Sigmoid colon (tissue), 6 donors: ENCODE measurements at regions not wholly inside any gene's neighbourhood (a gene's known extent, or its start where the extent isn't known, plus 50 kb on each side); places are given as distances from the start of the nearest gene placed in this dataset.

Experiments
- DNase-seq: peaks from one replicate; pipeline ENCODE4 v3.0.0-alpha.2; 2019
- H3K27ac ChIP-seq, 4 donors: fragments of 200-600 bp; sonication (generic); one replicate each; pipeline ENCODE4 v1.5.1; 2016 to 2019; ENCODE audit warnings: mild to moderate bottlenecking in 1 of 4
- H3K27me3 ChIP-seq, 3 donors: fragments of 200-600 bp; sonication (generic); one replicate each; pipeline ENCODE4 v1.5.1; 2019; ENCODE audit warnings: mild to moderate bottlenecking in 1 of 3
- H3K36me3 ChIP-seq, 4 donors: fragments of 200-600 bp; sonication (generic); one replicate each; pipeline ENCODE4 v1.5.1; 2016 to 2019
- H3K4me1 ChIP-seq, 4 donors: fragments of 200-600 bp; sonication (generic); one replicate each; pipeline ENCODE4 v1.5.1; 2017 to 2019
- H3K4me3 ChIP-seq, 4 donors: fragments of 200-600 bp; sonication (generic); one replicate each; pipeline ENCODE4 v1.5.1; 2017 to 2019; ENCODE audit warnings: mild to moderate bottlenecking in 2 of 4, moderate library complexity in 1 of 4
- H3K9me3 ChIP-seq, 4 donors: fragments of 200-600 bp in 3 of 4; sonication (generic) in 3 of 4; one replicate each; pipeline versions ENCODE4 v1.5.1 to v1.6.1; 2013 to 2019
- CTCF ChIP-seq, 4 experiments: fragments of 450-650 bp in 3 of 4; fragments of 200-600 bp in 1 of 4; IDR thresholded peaks; one replicate each; pipeline ENCODE4 v1.5.1; 2016 to 2019; ENCODE audit warnings: antibody characterized with exemption in 4 of 4, mild to moderate bottlenecking in 3 of 4, moderate library complexity in 2 of 4
- EP300 ChIP-seq, 4 donors: sonication (generic); formaldehyde crosslinking; IDR thresholded peaks; one replicate each; pipeline ENCODE4 v1.6.1; 2017; ENCODE audit warnings: antibody characterized with exemption in 4 of 4
- POLR2A ChIP-seq, 2 donors: fragments of 450-650 bp; IDR thresholded peaks; one replicate each; pipeline ENCODE4 v1.6.1; 2016; ENCODE audit warnings: antibody characterized with exemption in 2 of 2, mild to moderate bottlenecking in 2 of 2, moderate library complexity in 2 of 2
- POLR2AphosphoS5 ChIP-seq, 4 donors: sonication (generic); formaldehyde crosslinking; IDR thresholded peaks; one replicate each; pipeline ENCODE4 v1.6.1; 2017; ENCODE audit warnings: antibody characterized with exemption in 4 of 4
- WGBS, 2 donors: extraction: QIAGEN DNeasy Blood & Tissue Kit; methylation state at CpG; one replicate each; pipeline ENCODE4 v1.1.7; 2013; 5-methylcytosine and 5-hydroxymethylcytosine counted together
- intact Hi-C: fragments of 100-400 bp; cut with DNase I; formaldehyde crosslinking; loops from one replicate; pipeline ENCODE4 v1.15.1; 2023
- donor health status: healthy with polysubstance abuse.
- donor health status: healthy.

- WGBS, 2 donors, result 64 to 70% methylated on average over 5 of the region's 5 CpGs
- H3K36me3 ChIP-seq, result no peaks in the 10 kb centered on the region
- DNase-seq, result no peak
- H3K27me3 ChIP-seq, result no peaks in the 10 kb centered on the region
- TF ChIP-seq POLR2AphosphoS5 (IDR thresholded peaks at IDR 0.05) (no peak), EP300 (IDR thresholded peaks at IDR 0.05) (no peak), POLR2A (IDR thresholded peaks at IDR 0.05) (no peak), CTCF (IDR thresholded peaks at IDR 0.05) (no peak)
- no peaks in the 10 kb centered on the region for H3K4me1 ChIP-seq
- intact Hi-C loops, result no loop called here
- H3K9me3 ChIP-seq, result peaks cover 0 to 2% (median 0%) of the 10 kb centered on the region in 4 donors
- no peak overlapping the region for H3K27ac ChIP-seq
- H3K4me3 ChIP-seq, result no peak overlapping the region
Measured at GRCh38 chr4:180710628-180711337, 1532.4 kb upstream of the TENM3 start.

- no peaks in the 10 kb centered on the region for H3K36me3 ChIP-seq
- no peak overlapping the region for H3K27ac ChIP-seq
- no peaks in the 10 kb centered on the region for H3K4me1 ChIP-seq
- H3K9me3 ChIP-seq, result no peaks in the 10 kb centered on the region
- TF ChIP-seq POLR2AphosphoS5 (IDR thresholded peaks at IDR 0.05) (no peak), POLR2A (IDR thresholded peaks at IDR 0.05) (no peak), CTCF (IDR thresholded peaks at IDR 0.05) (no peak), EP300 (IDR thresholded peaks at IDR 0.05) (no peak)
- DNase-seq, result no peak
- no peaks in the 10 kb centered on the region for H3K27me3 ChIP-seq
- 65 to 69% methylated on average over 4 of the region's 4 CpGs for WGBS, 2 donors
- intact Hi-C loops, result no loop called here
- no peak overlapping the region for H3K4me3 ChIP-seq
Measured at GRCh38 chr4:180717451-180718033, 1525.7 kb upstream of the TENM3 start.

- Histone ChIP-seq H3K36me3 (no peaks in the 10 kb centered on the region), H3K27ac (no peak overlapping the region), H3K4me1 (no peaks in the 10 kb centered on the region), H3K4me3 (no peak overlapping the region), H3K27me3 (no peaks in the 10 kb centered on the region), H3K9me3 (no peaks in the 10 kb centered on the region)
- TF ChIP-seq CTCF (IDR thresholded peaks at IDR 0.05) (no peak), POLR2A (IDR thresholded peaks at IDR 0.05) (no peak), EP300 (IDR thresholded peaks at IDR 0.05) (no peak), POLR2AphosphoS5 (IDR thresholded peaks at IDR 0.05) (no peak)
- no peak for DNase-seq
- intact Hi-C loops, result no loop called here
- WGBS, 2 donors, result 82 to 83% methylated on average over 6 of the region's 6 CpGs
Measured at GRCh38 chr4:180721356-180721755, 1521.8 kb upstream of the TENM3 start.

GRCh38 chr4:180726611-180727010 is 1516.6 kb upstream of the TENM3 start:
- 70 to 83% methylated on average over 6 of the region's 6 CpGs for WGBS, 2 donors
- H3K36me3 ChIP-seq, result no peaks in the 10 kb centered on the region
- H3K4me3 ChIP-seq, result no peak overlapping the region
- H3K4me1 ChIP-seq, result no peaks in the 10 kb centered on the region
- H3K9me3 ChIP-seq, result no peaks in the 10 kb centered on the region
- intact Hi-C loops, result no loop called here
- DNase-seq, result no peak
- H3K27ac ChIP-seq, result no peak overlapping the region
- no peaks in the 10 kb centered on the region for H3K27me3 ChIP-seq
- TF ChIP-seq POLR2A (IDR thresholded peaks at IDR 0.05), result no peak
- no peak for TF ChIP-seq CTCF (IDR thresholded peaks at IDR 0.05)
- TF ChIP-seq EP300 (IDR thresholded peaks at IDR 0.05), result no peak
